ENCODE measurements at regions not wholly inside any gene's neighbourhood (a gene's known extent, or its start where the extent isn't known, plus 50 kb on each side); places are given as distances from the start of the nearest gene placed in this dataset.
"Not testable (repeated sequence)": the region's sequence is repeated elsewhere in the genome, so short reads cannot be mapped to it uniquely, and the experiment has no call there.

DNA sequence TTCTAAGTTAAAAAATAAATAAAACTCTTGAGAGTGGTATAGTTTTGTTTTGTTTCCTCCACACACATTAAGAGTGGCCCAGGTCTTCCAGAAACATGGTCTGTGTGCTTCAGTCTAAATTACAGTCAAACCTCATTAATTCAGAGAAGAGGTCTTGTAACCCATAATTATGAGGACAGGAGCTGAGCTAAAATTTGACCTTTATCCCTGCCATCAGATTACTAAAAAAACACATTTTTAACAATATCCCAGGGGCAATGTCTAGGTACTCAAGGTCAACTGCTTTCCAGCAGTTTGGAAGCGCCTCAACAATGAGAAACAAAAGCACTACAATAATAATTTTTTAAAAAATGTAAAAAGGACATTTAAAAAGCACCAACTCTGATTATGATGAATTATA lies 184.1 kb upstream of the PFKP start:
- H3K4me1 Mint-ChIP-seq (ENCODE audit: unreplicated experiment) = peaks cover 13% of the 10 kb centered on the region
- TF ChIP-seq, protein P1, sequence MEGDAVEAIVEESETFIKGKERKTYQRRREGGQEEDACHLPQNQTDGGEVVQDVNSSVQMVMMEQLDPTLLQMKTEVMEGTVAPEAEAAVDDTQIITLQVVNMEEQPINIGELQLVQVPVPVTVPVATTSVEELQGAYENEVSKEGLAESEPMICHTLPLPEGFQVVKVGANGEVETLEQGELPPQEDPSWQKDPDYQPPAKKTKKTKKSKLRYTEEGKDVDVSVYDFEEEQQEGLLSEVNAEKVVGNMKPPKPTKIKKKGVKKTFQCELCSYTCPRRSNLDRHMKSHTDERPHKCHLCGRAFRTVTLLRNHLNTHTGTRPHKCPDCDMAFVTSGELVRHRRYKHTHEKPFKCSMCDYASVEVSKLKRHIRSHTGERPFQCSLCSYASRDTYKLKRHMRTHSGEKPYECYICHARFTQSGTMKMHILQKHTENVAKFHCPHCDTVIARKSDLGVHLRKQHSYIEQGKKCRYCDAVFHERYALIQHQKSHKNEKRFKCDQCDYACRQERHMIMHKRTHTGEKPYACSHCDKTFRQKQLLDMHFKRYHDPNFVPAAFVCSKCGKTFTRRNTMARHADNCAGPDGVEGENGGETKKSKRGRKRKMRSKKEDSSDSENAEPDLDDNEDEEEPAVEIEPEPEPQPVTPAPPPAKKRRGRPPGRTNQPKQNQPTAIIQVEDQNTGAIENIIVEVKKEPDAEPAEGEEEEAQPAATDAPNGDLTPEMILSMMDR (conservative IDR thresholded peaks at IDR 0.05) = no peak
- H3K36me3 Mint-ChIP-seq = peaks cover 3% of the 10 kb centered on the region

GRCh38 chr10:2882628-2883027 lies 184.7 kb upstream of the PFKP start:
- H3K4me1 Mint-ChIP-seq (ENCODE audit: unreplicated experiment) = peaks cover 13% of the 10 kb centered on the region
- H3K27me3 Mint-ChIP-seq = peaks cover 45% of the 10 kb centered on the region
- DNase-seq (ENCODE audit: extremely low spot score, unreplicated experiment) = no peak
- peaks cover 3% of the 10 kb centered on the region for H3K36me3 Mint-ChIP-seq
- TF ChIP-seq, protein P1 (conservative IDR thresholded peaks at IDR 0.05) = no peak
- H3K27ac Mint-ChIP-seq = no peak overlapping the region
- no peak overlapping the region for H3K4me3 Mint-ChIP-seq
- no peaks in the 10 kb centered on the region for H3K9me3 Mint-ChIP-seq

More for the DNA sequence above, 184.1 kb upstream of the PFKP start:
- peaks cover 43% of the 10 kb centered on the region for H3K27me3 Mint-ChIP-seq
- no peak overlapping the region for H3K4me3 Mint-ChIP-seq
- no peak overlapping the region for H3K27ac Mint-ChIP-seq
- DNase-seq (ENCODE audit: extremely low spot score, unreplicated experiment) = no peak
- no peaks in the 10 kb centered on the region for H3K9me3 Mint-ChIP-seq

DNA sequence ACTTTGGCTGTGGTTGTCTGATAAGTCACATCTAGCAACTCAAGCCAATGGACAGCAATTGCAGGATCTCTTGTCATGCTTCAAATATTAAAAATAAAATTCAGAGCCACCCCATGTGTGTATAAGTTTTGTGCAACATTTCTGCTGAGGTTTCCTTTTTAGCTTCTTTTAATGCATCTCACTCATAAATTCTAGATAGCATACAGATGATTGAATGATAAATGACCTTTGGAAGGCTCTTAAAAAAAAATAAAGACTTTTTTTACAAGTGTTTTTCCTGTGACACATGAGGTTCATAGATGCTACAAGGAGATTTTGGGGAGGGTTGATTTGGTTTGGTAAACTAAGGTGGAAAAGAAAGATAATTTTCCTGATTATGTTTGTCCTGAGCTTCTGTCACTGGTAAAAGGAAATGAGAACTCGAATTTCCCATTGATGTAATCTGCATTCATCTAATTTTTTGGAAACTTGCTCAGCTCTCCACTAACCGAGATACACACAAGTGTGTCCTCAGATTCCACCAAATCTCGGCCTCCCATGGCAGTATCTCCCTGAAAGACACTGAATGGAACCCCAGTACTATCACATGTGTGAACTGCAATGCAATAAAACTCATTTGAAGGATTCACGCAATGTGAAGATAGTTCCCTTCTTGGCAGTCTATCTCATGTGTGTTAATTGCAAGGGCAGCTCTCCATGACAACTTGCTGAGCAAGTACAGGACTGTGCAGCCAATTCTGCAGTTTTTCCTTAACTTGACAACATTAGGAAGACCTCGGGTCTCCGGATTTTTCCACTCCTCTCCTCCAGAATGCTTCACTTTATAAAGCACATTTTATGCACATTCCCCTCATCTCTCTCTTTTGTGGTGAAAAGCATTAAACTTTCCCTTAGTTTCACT lies 185.4 kb upstream of the PFKP start:
- peaks cover 47% of the 10 kb centered on the region for H3K27me3 Mint-ChIP-seq
- H3K4me3 Mint-ChIP-seq = no peak overlapping the region
- no peak for DNase-seq (ENCODE audit: extremely low spot score, unreplicated experiment)
- H3K36me3 Mint-ChIP-seq = peaks cover 3% of the 10 kb centered on the region
- TF ChIP-seq, protein P1 (conservative IDR thresholded peaks at IDR 0.05) = no peak
- peaks cover 13% of the 10 kb centered on the region for H3K4me1 Mint-ChIP-seq (ENCODE audit: unreplicated experiment)
- no peak overlapping the region for H3K27ac Mint-ChIP-seq
- H3K9me3 Mint-ChIP-seq = no peaks in the 10 kb centered on the region

DNA sequence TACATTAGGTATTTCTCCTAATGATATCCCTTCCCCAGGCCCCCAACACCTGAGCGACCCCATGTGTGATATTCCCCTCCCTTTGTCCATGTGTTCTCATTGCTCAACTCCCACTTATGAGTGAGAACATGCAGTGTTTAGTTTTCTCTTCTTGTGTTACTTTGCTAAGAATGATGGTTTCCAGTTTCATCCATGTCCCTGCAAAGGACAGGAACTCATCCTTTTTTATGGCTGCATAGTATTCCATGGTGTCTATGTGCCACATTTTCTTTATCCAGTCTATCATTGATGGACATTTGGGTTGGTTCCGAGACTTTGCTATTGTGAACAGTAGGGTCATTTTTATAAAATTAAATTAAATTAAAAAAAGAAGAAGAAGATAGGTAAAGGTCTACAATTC lies 187.3 kb upstream of the PFKP start:
- not testable (repeated sequence) for H3K4me3 Mint-ChIP-seq; H3K27ac Mint-ChIP-seq; H3K36me3 Mint-ChIP-seq; DNase-seq (ENCODE audit: extremely low spot score, unreplicated experiment); H3K9me3 Mint-ChIP-seq
- Mint-ChIP-seq H3K4me1 (ENCODE audit: unreplicated experiment) (peaks cover 13% of the 10 kb centered on the region), H3K27me3 (peaks cover 35% of the 10 kb centered on the region)

GRCh38 chr10:2878818-2879217 lies 188.5 kb upstream of the PFKP start:
- DNase-seq (ENCODE audit: extremely low spot score, unreplicated experiment) = no peak
- no peak overlapping the region for H3K27ac Mint-ChIP-seq
- peaks cover 3% of the 10 kb centered on the region for H3K36me3 Mint-ChIP-seq
- peaks cover 37% of the 10 kb centered on the region for H3K27me3 Mint-ChIP-seq
- no peaks in the 10 kb centered on the region for H3K9me3 Mint-ChIP-seq
- no peak overlapping the region for H3K4me3 Mint-ChIP-seq
- TF ChIP-seq, protein P1 (conservative IDR thresholded peaks at IDR 0.05) = no peak
- H3K4me1 Mint-ChIP-seq (ENCODE audit: unreplicated experiment) = peaks cover 13% of the 10 kb centered on the region

DNA sequence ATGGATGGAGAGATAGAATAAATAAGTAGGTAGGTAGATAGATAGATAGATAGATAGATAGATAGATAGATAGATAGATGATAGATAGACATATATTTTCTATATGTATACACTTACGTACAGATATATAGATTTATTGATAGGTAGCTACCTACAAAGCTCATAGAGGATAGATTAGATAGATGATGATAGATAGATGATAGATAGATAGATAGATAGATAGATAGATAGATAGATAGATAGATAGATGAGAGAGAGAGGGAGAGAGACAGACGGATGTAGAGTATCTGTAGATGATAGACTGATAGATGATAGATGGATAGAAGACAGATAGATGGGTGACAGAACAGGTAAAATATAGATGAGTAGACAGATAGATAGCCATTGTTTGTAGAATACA lies 191.3 kb upstream of the PFKP start:
- Mint-ChIP-seq H3K36me3 (no peaks in the 10 kb centered on the region), H3K4me3 (no peak overlapping the region), H3K9me3 (no peaks in the 10 kb centered on the region), H3K27ac (no peak overlapping the region), H3K27me3 (peaks cover 39% of the 10 kb centered on the region), H3K4me1 (ENCODE audit: unreplicated experiment) (peaks cover under 1% of the 10 kb centered on the region)
- TF ChIP-seq, protein P1 (conservative IDR thresholded peaks at IDR 0.05) = no peak
- DNase-seq (ENCODE audit: extremely low spot score, unreplicated experiment) = no peak
